Effector memory CD4-positive, alpha-beta T cell (primary cell): ENCODE measurements at regions not wholly inside any gene's neighbourhood (a gene's known extent, or its start where the extent isn't known, plus 50 kb on each side); places are given as distances from the start of the nearest gene placed in this dataset.
"Not testable (repeated sequence)": the region's sequence is repeated elsewhere in the genome, so short reads cannot be mapped to it uniquely, and the experiment has no call there.

Source experiments
- DNase-seq, 3 donors: peaks; one replicate each; pipeline ENCODE4 v3.0.0-alpha.2; 2020
- H3K27ac ChIP-seq: 2 replicates; pipeline ENCODE4 v1.7.0; 2013; ENCODE audit warnings: mild to moderate bottlenecking, low read length, moderate library complexity; ENCODE audit not compliant: insufficient read depth, poor library complexity, severe bottlenecking
- H3K27me3 ChIP-seq: replicated peaks from 2 replicates; pipeline ENCODE4 v1.7.0; 2013; ENCODE audit warnings: mild to moderate bottlenecking, low read length; ENCODE audit not compliant: insufficient read depth, control insufficient read depth, poor library complexity, severe bottlenecking
- H3K36me3 ChIP-seq: 2 replicates; pipeline ENCODE4 v1.7.0; 2013; ENCODE audit warnings: mild to moderate bottlenecking, low read length, moderate library complexity; ENCODE audit not compliant: control insufficient read depth, insufficient read depth
- H3K4me1 ChIP-seq: 2 replicates; pipeline ENCODE4 v1.7.0; 2013; ENCODE audit warnings: low read length, mild to moderate bottlenecking; ENCODE audit not compliant: control insufficient read depth, insufficient read depth, poor library complexity, severe bottlenecking
- H3K4me3 ChIP-seq: 2 replicates; pipeline ENCODE4 v1.7.0; 2013; ENCODE audit warnings: low read length, low read depth, mild to moderate bottlenecking; ENCODE audit not compliant: insufficient read depth, poor library complexity, severe bottlenecking
- H3K9me3 ChIP-seq: 2 replicates; pipeline ENCODE4 v1.7.0; 2013; ENCODE audit warnings: mild to moderate bottlenecking, low read length, moderate library complexity; ENCODE audit not compliant: control insufficient read depth

- H3K9me3 ChIP-seq, result no peaks in the 10 kb centered on the region
- H3K27ac ChIP-seq, result no peak overlapping the region
- H3K27me3 ChIP-seq, result no peaks in the 10 kb centered on the region
- H3K4me1 ChIP-seq, result no peaks in the 10 kb centered on the region
- no peak overlapping the region for H3K4me3 ChIP-seq
- H3K36me3 ChIP-seq, result no peaks in the 10 kb centered on the region
- DNase-seq, result no peak
These were observed 99.5 kb downstream of the FMR1NB start for GRCh38 chrX:148080593-148080992.

- Histone ChIP-seq H3K27me3 (no peaks in the 10 kb centered on the region), H3K4me3 (no peak overlapping the region), H3K9me3 (no peaks in the 10 kb centered on the region), H3K27ac (no peak overlapping the region), H3K4me1 (no peaks in the 10 kb centered on the region), H3K36me3 (no peaks in the 10 kb centered on the region)
- no peak for DNase-seq
These were observed 103.5 kb downstream of the FMR1NB start for GRCh38 chrX:148084611-148085010.

GRCh38 chrX:148120151-148120550 lies 139.0 kb downstream of the FMR1NB start:
- DNase-seq, result no peak
- H3K4me1 ChIP-seq, result no peaks in the 10 kb centered on the region

GRCh38 chrX:148120999-148121623 lies 140.0 kb downstream of the FMR1NB start:
- Histone ChIP-seq H3K4me3 (no peak overlapping the region), H3K27me3 (no peaks in the 10 kb centered on the region), H3K4me1 (no peaks in the 10 kb centered on the region), H3K9me3 (no peaks in the 10 kb centered on the region), H3K27ac (no peak overlapping the region), H3K36me3 (no peaks in the 10 kb centered on the region)
- DNase-seq, result no peak

More at GRCh38 chrX:148120151-148120550, 139.0 kb downstream of the FMR1NB start:
- Histone ChIP-seq H3K9me3 (no peaks in the 10 kb centered on the region), H3K27ac (no peak overlapping the region), H3K36me3 (no peaks in the 10 kb centered on the region), H3K27me3 (no peaks in the 10 kb centered on the region), H3K4me3 (no peak overlapping the region)

- not testable (repeated sequence) for H3K27me3 ChIP-seq, H3K9me3 ChIP-seq, H3K27ac ChIP-seq, H3K4me1 ChIP-seq, H3K36me3 ChIP-seq, DNase-seq, H3K4me3 ChIP-seq
These were observed 147.9 kb downstream of the FMR1NB start for GRCh38 chrX:148128872-148129505.

GRCh38 chrX:148133105-148133725 lies 152.1 kb downstream of the FMR1NB start:
- H3K36me3 ChIP-seq, result no peaks in the 10 kb centered on the region
- no peak for DNase-seq
- no peak overlapping the region for H3K27ac ChIP-seq
- no peak overlapping the region for H3K4me3 ChIP-seq
- H3K27me3 ChIP-seq, result no peaks in the 10 kb centered on the region
- no peaks in the 10 kb centered on the region for H3K9me3 ChIP-seq
- no peaks in the 10 kb centered on the region for H3K4me1 ChIP-seq

GRCh38 chrX:148134578-148134977 lies 153.4 kb downstream of the FMR1NB start:
- no peak for DNase-seq
- no peak overlapping the region for H3K4me3 ChIP-seq
- H3K27ac ChIP-seq, result no peak overlapping the region
- no peaks in the 10 kb centered on the region for H3K9me3 ChIP-seq
- H3K27me3 ChIP-seq, result no peaks in the 10 kb centered on the region
- H3K36me3 ChIP-seq, result no peaks in the 10 kb centered on the region
- H3K4me1 ChIP-seq, result no peaks in the 10 kb centered on the region

- no peak for DNase-seq
- Histone ChIP-seq H3K27me3 (no peaks in the 10 kb centered on the region), H3K9me3 (no peaks in the 10 kb centered on the region), H3K4me3 (no peak overlapping the region), H3K27ac (no peak overlapping the region), H3K4me1 (no peaks in the 10 kb centered on the region), H3K36me3 (no peaks in the 10 kb centered on the region)
These were observed 154.6 kb downstream of the FMR1NB start for GRCh38 chrX:148135738-148136137.

- Histone ChIP-seq H3K4me1 (no peaks in the 10 kb centered on the region), H3K36me3 (no peaks in the 10 kb centered on the region), H3K4me3 (no peak overlapping the region), H3K9me3 (no peaks in the 10 kb centered on the region), H3K27me3 (no peaks in the 10 kb centered on the region), H3K27ac (no peak overlapping the region)
- DNase-seq, result no peak
These were observed 165.0 kb downstream of the FMR1NB start for GRCh38 chrX:148146121-148146520.

GRCh38 chrX:148156986-148157385 lies 175.8 kb downstream of the FMR1NB start:
- Histone ChIP-seq H3K4me3 (no peak overlapping the region), H3K9me3 (no peaks in the 10 kb centered on the region), H3K27ac (no peak overlapping the region), H3K4me1 (no peaks in the 10 kb centered on the region), H3K36me3 (no peaks in the 10 kb centered on the region), H3K27me3 (no peaks in the 10 kb centered on the region)
- DNase-seq, result no peak
